SU-DHL-6 (cell line): ENCODE measurements at regions not wholly inside any gene's neighbourhood (a gene's known extent, or its start where the extent isn't known, plus 50 kb on each side); places are given as distances from the start of the nearest gene placed in this dataset.

Experiments
- CTCF ChIP-seq: fragments of 200-600 bp; sonication (generic); IDR thresholded peaks from one replicate; pipeline ENCODE4 v1.5.1; 2017; ENCODE audit warnings: antibody characterized with exemption, mild to moderate bottlenecking, low read length, moderate library complexity; ENCODE audit not compliant: insufficient read depth, poor library complexity, severe bottlenecking
- EZH2phosphoT487 ChIP-seq: fragments of 200-600 bp; sonication (generic), shearing (Covaris generic); conservative IDR thresholded peaks from 2 replicates; pipeline ENCODE4 v1.6.1; 2018; ENCODE audit warnings: mild to moderate bottlenecking, antibody characterized with exemption, low read length, moderate library complexity, mixed read lengths

DNA sequence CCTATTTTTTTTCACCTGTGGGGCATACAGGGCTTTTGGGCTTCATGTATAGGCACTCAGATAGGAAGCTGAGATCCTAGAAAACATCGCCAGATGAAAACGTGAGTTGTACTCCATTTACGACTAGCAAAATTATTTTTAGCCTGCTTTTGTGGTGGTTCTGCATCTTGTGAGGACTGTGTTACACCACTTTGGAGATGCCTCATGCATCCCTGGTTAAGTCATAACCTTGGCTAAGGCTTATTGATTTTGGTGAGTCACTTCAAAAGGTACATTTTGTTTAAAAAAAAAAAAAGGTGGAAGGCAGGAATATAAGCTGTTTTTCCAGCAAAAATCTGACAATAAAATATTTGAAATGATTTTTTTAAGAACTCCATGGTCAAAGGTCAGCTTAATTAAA, 101.8 kb upstream of the OLFM3 start:
- TF ChIP-seq CTCF: no peak
- TF ChIP-seq EZH2phosphoT487: no peak
